ENCODE measurements at regions not wholly inside any gene's neighbourhood (a gene's known extent, or its start where the extent isn't known, plus 50 kb on each side); places are given as distances from the start of the nearest gene placed in this dataset.

DNA sequence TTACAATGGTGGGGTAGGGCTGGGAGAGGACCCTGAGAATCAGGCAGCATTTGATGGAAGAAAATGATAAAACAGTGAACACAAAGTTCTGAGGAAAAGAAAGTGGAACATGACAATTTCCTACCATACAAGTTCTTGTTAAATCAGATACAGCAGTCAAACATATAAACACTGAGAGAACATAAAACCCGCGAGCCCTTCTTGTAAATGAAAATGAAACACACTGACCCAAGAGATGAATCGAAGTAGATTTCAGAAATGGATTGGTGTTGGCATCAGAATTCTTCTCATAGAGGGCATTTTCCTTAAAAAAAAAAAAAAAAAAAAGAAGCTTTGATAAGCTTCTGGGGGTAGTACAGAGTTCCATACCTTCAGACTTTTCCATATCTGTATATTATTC lies 134.7 kb upstream of the TMEM45B start:
- TF ChIP-seq POLR2A (IDR thresholded peaks at IDR 0.05; ENCODE audit: low read depth, low read length), result no peak
- no peak for TF ChIP-seq POLR2AphosphoS5 (IDR thresholded peaks at IDR 0.05; ENCODE audit: low read depth, low read length)
- TF ChIP-seq TAF1 (IDR thresholded peaks at IDR 0.05; ENCODE audit: low read depth, low read length), result no peak
- TF ChIP-seq SPI1 (IDR thresholded peaks at IDR 0.05; ENCODE audit: low read depth, low read length), result no peak
